ENCODE measurements at regions not wholly inside any gene's neighbourhood (a gene's known extent, or its start where the extent isn't known, plus 50 kb on each side); places are given as distances from the start of the nearest gene placed in this dataset.

DNA sequence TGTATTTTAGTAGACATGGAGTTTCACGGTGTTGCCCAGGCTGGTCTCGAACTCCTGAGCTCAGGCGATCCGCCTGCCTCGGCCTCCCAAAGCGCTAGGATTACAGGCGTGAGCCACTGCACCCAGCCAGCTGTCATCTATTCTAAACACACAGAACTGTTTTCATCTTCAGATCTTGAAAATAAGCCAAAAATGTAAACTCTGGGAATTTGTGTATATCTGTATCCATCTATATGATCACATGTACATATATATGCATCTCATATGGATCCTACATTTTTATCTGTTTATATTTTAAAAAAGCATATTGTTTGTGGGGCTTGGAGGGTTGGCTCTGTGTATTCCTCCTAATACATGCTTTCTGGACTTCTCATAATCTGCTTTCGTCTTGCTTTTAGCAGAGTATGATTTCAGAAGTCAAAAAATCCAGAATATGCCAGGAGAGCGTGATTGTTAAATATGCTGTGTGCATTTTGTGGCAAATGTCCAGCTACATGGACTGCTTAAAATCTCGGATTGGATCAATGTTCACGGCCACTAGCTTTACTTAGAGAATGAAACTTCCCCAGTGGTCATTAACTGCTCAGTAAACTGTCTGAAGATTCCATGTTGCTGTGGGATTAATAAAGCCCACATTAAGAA is 274.4 kb upstream of the IRX1 start:
- BruUV-seq (replicated peaks), result no TSS peak

More for the DNA sequence above, 274.4 kb upstream of the IRX1 start:
- POLR2A ChIA-PET, result no interaction called here
- Histone ChIP-seq H2AFZ (ENCODE audit: low read depth, low read length, poor library complexity, severe bottlenecking) (no peak overlapping the region), H3K79me2 (ENCODE audit: insufficient read depth, low read length) (no peaks in the 10 kb centered on the region), H3K4me2 (ENCODE audit: low read length) (no peak overlapping the region), H3K4me1 (ENCODE audit: control insufficient read depth in 1 of 2, insufficient read depth in 2 of 2, low read length in 2 of 2) (no peaks in the 10 kb centered on the region), H3K4me3 (replicated peaks in 1 of 2; ENCODE audit: low read depth in 1 of 2, low read length in 2 of 2) (no peak overlapping the region), H3K9me3 (ENCODE audit: control insufficient read depth in 1 of 2, insufficient read depth in 1 of 2, low read depth in 1 of 2, low read length in 2 of 2) (peaks cover 20 to 24% of the 10 kb centered on the region in 2 experiments; a peak in 3 of 4 replicates), H3K36me3 (ENCODE audit: control insufficient read depth in 1 of 2, insufficient read depth in 2 of 2, low read length in 2 of 2) (no peaks in the 10 kb centered on the region), H3K9ac (ENCODE audit: low read length) (no peak overlapping the region), H3K9me2 (ENCODE audit: insufficient read depth) (no peaks in the 10 kb centered on the region), H3K27ac (ENCODE audit: low read depth, low read length) (no peak overlapping the region), H4K20me1 (ENCODE audit: insufficient read depth) (no peaks in the 10 kb centered on the region), H3K27me3 (ENCODE audit: insufficient read depth, low read length) (no peaks in the 10 kb centered on the region)
- no peak for ATAC-seq
- CTCF ChIA-PET, result no interaction called here
- RAD21 ChIA-PET (ENCODE audit: low non-redundant PET in 1 of 2, low total read pairs in 2 of 2, uncharacterized antibody in 2 of 2, unreplicated experiment in 2 of 2), result no interaction called here
- no peak for DNase-seq (ENCODE audit: low read depth, low spot score)
- no peak for TF ChIP-seq YY1 (IDR thresholded peaks at IDR 0.05; ENCODE audit: extremely low read depth, insufficient replicate concordance, low read depth, low read length)
- TF ChIP-seq, protein P1, sequence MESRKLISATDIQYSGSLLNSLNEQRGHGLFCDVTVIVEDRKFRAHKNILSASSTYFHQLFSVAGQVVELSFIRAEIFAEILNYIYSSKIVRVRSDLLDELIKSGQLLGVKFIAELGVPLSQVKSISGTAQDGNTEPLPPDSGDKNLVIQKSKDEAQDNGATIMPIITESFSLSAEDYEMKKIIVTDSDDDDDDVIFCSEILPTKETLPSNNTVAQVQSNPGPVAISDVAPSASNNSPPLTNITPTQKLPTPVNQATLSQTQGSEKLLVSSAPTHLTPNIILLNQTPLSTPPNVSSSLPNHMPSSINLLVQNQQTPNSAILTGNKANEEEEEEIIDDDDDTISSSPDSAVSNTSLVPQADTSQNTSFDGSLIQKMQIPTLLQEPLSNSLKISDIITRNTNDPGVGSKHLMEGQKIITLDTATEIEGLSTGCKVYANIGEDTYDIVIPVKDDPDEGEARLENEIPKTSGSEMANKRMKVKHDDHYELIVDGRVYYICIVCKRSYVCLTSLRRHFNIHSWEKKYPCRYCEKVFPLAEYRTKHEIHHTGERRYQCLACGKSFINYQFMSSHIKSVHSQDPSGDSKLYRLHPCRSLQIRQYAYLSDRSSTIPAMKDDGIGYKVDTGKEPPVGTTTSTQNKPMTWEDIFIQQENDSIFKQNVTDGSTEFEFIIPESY (IDR thresholded peaks at IDR 0.05; ENCODE audit: extremely low read depth, insufficient replicate concordance, low read length), result no peak
- TF ChIP-seq ZNF274 (IDR thresholded peaks at IDR 0.05; ENCODE audit: low read depth, low read length), result no peak
- TF ChIP-seq SP1 (IDR thresholded peaks at IDR 0.05; ENCODE audit: low read depth), result no peak
- TF ChIP-seq, protein P2, sequence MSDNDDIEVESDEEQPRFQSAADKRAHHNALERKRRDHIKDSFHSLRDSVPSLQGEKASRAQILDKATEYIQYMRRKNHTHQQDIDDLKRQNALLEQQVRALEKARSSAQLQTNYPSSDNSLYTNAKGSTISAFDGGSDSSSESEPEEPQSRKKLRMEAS (IDR thresholded peaks at IDR 0.05), result no peak
- TF ChIP-seq JUND (IDR thresholded peaks at IDR 0.05), result no peak
- no peak for TF ChIP-seq EZH2 (IDR thresholded peaks at IDR 0.05)
- TF ChIP-seq POLR2AphosphoS5 (IDR thresholded peaks at IDR 0.05; ENCODE audit: low read depth, low read length), result no peak
- no peak for TF ChIP-seq SRF (IDR thresholded peaks at IDR 0.05; ENCODE audit: low read depth)
- TF ChIP-seq ZFX (IDR thresholded peaks at IDR 0.05), result no peak
- no peak for TF ChIP-seq RAD21 (IDR thresholded peaks at IDR 0.05; ENCODE audit: low read depth)
- TF ChIP-seq EGR1 (IDR thresholded peaks at IDR 0.05; ENCODE audit: low read depth), result no peak
- TF ChIP-seq TCF7L2 (IDR thresholded peaks at IDR 0.05; ENCODE audit: borderline replicate concordance, extremely low read depth, insufficient read depth, insufficient read length), result no peak
- no peak for TF ChIP-seq CBX3 (IDR thresholded peaks at IDR 0.05; ENCODE audit: low read depth)
- TF ChIP-seq, protein P3, sequence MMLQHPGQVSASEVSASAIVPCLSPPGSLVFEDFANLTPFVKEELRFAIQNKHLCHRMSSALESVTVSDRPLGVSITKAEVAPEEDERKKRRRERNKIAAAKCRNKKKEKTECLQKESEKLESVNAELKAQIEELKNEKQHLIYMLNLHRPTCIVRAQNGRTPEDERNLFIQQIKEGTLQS (IDR thresholded peaks at IDR 0.05), result no peak
- TF ChIP-seq POLR2A (IDR thresholded peaks at IDR 0.05; ENCODE audit: borderline replicate concordance, extremely low read depth, insufficient read depth, insufficient read length), result no peak
- no peak for TF ChIP-seq SIN3A (IDR thresholded peaks at IDR 0.05; ENCODE audit: low read depth)
- TF ChIP-seq, protein P4, sequence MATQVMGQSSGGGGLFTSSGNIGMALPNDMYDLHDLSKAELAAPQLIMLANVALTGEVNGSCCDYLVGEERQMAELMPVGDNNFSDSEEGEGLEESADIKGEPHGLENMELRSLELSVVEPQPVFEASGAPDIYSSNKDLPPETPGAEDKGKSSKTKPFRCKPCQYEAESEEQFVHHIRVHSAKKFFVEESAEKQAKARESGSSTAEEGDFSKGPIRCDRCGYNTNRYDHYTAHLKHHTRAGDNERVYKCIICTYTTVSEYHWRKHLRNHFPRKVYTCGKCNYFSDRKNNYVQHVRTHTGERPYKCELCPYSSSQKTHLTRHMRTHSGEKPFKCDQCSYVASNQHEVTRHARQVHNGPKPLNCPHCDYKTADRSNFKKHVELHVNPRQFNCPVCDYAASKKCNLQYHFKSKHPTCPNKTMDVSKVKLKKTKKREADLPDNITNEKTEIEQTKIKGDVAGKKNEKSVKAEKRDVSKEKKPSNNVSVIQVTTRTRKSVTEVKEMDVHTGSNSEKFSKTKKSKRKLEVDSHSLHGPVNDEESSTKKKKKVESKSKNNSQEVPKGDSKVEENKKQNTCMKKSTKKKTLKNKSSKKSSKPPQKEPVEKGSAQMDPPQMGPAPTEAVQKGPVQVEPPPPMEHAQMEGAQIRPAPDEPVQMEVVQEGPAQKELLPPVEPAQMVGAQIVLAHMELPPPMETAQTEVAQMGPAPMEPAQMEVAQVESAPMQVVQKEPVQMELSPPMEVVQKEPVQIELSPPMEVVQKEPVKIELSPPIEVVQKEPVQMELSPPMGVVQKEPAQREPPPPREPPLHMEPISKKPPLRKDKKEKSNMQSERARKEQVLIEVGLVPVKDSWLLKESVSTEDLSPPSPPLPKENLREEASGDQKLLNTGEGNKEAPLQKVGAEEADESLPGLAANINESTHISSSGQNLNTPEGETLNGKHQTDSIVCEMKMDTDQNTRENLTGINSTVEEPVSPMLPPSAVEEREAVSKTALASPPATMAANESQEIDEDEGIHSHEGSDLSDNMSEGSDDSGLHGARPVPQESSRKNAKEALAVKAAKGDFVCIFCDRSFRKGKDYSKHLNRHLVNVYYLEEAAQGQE (IDR thresholded peaks at IDR 0.05; ENCODE audit: low read depth), result no peak
- TF ChIP-seq ELF1 (IDR thresholded peaks at IDR 0.05; ENCODE audit: borderline replicate concordance, low read depth), result no peak
- intact Hi-C loops (cut with micrococcal nuclease), result no loop called here
